ENCODE measurements at regions not wholly inside any gene's neighbourhood (a gene's known extent, or its start where the extent isn't known, plus 50 kb on each side); places are given as distances from the start of the nearest gene placed in this dataset.

DNA sequence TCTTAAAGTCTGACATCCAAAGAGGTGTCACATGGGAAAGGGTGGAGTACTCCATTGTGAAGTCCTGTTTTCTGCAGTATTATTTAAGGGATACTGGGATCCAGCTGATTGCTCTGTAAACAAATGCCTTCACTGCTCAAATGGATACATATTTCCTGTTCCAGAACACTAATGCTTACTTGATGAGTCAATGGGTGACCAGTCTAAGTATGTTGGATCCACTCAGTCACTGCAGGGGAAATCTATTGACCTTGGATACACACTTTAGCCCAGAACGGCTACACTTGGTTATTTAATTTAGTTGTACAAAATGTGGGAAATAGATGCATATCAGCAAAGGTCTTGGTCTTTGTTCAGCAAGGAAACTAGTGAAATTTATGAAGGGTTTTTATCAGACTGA is 261.4 kb downstream of the MAP2K4 start:
- intact Hi-C loops (cut with DNase I): no loop called here
- Histone ChIP-seq H3K27me3 (no peaks in the 10 kb centered on the region), H3K9me3 (no peaks in the 10 kb centered on the region), H3K36me3 (no peaks in the 10 kb centered on the region), H3K4me3 (no peak overlapping the region), H3K27ac (no peak overlapping the region), H3K4me1 (no peaks in the 10 kb centered on the region)
- DNase-seq (ENCODE audit: extremely low spot score in 2 of 2): no peak
- TF ChIP-seq, protein P1, sequence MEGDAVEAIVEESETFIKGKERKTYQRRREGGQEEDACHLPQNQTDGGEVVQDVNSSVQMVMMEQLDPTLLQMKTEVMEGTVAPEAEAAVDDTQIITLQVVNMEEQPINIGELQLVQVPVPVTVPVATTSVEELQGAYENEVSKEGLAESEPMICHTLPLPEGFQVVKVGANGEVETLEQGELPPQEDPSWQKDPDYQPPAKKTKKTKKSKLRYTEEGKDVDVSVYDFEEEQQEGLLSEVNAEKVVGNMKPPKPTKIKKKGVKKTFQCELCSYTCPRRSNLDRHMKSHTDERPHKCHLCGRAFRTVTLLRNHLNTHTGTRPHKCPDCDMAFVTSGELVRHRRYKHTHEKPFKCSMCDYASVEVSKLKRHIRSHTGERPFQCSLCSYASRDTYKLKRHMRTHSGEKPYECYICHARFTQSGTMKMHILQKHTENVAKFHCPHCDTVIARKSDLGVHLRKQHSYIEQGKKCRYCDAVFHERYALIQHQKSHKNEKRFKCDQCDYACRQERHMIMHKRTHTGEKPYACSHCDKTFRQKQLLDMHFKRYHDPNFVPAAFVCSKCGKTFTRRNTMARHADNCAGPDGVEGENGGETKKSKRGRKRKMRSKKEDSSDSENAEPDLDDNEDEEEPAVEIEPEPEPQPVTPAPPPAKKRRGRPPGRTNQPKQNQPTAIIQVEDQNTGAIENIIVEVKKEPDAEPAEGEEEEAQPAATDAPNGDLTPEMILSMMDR (IDR thresholded peaks at IDR 0.05): no peak
- TF ChIP-seq POLR2AphosphoS5 (IDR thresholded peaks at IDR 0.05; ENCODE audit: insufficient read depth in 1 of 2, low read depth in 1 of 2) (no peak), POLR2A (IDR thresholded peaks at IDR 0.05) (no peak)

DNA sequence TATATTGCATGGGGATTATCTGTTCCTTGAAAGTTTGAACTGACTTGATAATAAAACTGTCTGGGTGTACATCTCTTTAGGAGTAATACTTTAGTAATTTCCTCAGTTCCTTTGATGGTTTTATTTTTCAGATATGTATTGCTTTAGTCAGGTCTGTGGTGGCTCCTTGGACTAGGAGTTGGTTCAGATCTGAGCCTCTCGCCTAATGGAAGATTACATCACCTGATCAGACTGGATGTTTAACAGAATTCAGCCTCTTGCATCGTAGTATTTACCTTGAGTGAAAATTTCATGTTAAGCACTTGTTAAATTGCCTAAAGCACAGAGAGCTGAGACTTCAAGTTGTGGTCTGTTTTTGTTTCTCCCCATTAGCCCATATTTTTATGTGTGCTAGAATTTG is 267.3 kb downstream of the MAP2K4 start:
- H3K9me3 ChIP-seq: no peaks in the 10 kb centered on the region

DNA sequence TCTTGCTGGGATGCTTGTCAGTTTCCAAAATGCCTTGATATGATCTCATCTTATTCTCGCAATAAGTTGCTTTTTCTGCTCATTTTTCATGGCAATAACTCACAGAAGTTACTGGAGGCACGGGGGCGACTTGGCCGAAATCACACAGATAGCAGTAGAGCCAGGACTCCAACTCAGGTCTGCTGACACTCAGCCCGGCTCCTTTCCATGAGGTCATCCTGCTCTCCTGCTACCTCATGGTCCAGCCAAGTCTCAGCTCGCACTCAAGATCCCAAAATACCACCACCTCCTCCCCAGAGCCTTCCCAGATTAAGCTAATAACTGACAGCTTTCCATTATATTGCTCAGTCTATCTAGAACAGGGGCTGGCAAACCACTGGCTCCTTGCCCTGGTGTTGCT is 269.5 kb downstream of the MAP2K4 start:
- no peak overlapping the region for H3K27ac ChIP-seq
- intact Hi-C loops (cut with DNase I): no loop called here
- H3K27me3 ChIP-seq: no peaks in the 10 kb centered on the region
- TF ChIP-seq, protein P1 (IDR thresholded peaks at IDR 0.05): no peak
- TF ChIP-seq POLR2AphosphoS5 (IDR thresholded peaks at IDR 0.05; ENCODE audit: insufficient read depth in 1 of 2, low read depth in 1 of 2): no peak
- TF ChIP-seq POLR2A (IDR thresholded peaks at IDR 0.05): no peak
- no peak for DNase-seq (ENCODE audit: extremely low spot score in 2 of 2)
- no peaks in the 10 kb centered on the region for H3K9me3 ChIP-seq
- no peaks in the 10 kb centered on the region for H3K4me1 ChIP-seq
- H3K36me3 ChIP-seq: no peaks in the 10 kb centered on the region
- no peak overlapping the region for H3K4me3 ChIP-seq

More for the DNA sequence above, 267.3 kb downstream of the MAP2K4 start:
- TF ChIP-seq POLR2AphosphoS5 (IDR thresholded peaks at IDR 0.05; ENCODE audit: insufficient read depth in 1 of 2, low read depth in 1 of 2) (no peak), POLR2A (IDR thresholded peaks at IDR 0.05) (no peak)
- TF ChIP-seq, protein P1 (IDR thresholded peaks at IDR 0.05): no peak
- Histone ChIP-seq H3K27me3 (no peaks in the 10 kb centered on the region), H3K4me3 (no peak overlapping the region), H3K4me1 (no peaks in the 10 kb centered on the region), H3K27ac (no peak overlapping the region), H3K36me3 (no peaks in the 10 kb centered on the region)
- DNase-seq (ENCODE audit: extremely low spot score in 2 of 2): no peak
- intact Hi-C loops (cut with DNase I): no loop called here

DNA sequence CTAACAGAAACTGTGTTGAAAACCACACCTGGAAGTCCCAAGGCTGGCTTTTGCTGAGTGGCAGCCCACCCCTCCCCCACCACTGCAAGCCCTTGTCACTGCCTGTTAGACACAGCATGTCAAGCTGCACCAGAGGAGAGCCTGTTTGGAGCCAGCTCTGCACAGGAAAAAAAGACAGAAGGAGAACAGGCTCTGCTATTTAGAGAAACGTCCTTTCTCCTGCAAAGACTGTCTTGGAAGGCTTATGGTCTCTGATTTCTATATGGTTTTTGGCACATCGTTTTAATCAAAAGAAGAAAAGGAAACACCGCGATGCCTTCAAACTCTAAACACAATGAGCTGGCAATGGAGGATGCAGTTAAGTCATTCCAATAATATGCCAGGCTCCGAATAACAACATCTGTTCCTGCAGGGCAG is 275.5 kb downstream of the MAP2K4 start:
- Histone ChIP-seq H3K27me3 (no peaks in the 10 kb centered on the region), H3K9me3 (no peaks in the 10 kb centered on the region), H3K4me1 (no peaks in the 10 kb centered on the region), H3K4me3 (no peak overlapping the region), H3K36me3 (no peaks in the 10 kb centered on the region), H3K27ac (no peak overlapping the region)
- no peak for DNase-seq (ENCODE audit: extremely low spot score in 2 of 2)
- TF ChIP-seq, protein P1 (IDR thresholded peaks at IDR 0.05): no peak
- TF ChIP-seq POLR2A (IDR thresholded peaks at IDR 0.05) (no peak), POLR2AphosphoS5 (IDR thresholded peaks at IDR 0.05; ENCODE audit: insufficient read depth in 1 of 2, low read depth in 1 of 2) (no peak)
- intact Hi-C loops (cut with DNase I): no loop called here

DNA sequence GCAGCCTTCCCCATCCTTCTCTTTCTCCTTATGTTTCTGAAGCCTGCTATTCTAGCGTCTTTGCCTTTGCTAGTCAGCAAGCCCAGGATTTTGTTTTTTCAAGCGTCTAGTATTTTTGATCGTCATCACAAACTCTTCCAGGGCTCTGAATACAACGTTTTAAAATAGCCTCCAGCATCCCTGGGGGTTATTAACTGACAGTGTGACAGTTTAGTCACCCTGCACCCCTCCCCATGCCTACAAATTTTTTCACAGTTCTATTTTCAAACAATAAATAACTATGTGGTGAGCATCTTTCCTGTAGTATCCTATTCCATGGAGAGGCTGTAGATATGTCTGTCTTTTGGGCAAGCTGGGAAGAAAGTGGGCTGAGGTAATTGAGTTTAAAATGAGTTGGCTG is 280.9 kb downstream of the MAP2K4 start:
- H3K27me3 ChIP-seq: no peaks in the 10 kb centered on the region
- no peak overlapping the region for H3K27ac ChIP-seq
- intact Hi-C loops (cut with DNase I): no loop called here
- no peaks in the 10 kb centered on the region for H3K36me3 ChIP-seq
- H3K4me3 ChIP-seq: no peak overlapping the region
- DNase-seq (ENCODE audit: extremely low spot score in 2 of 2): no peak
- TF ChIP-seq, protein P1 (IDR thresholded peaks at IDR 0.05): no peak
- TF ChIP-seq POLR2AphosphoS5 (IDR thresholded peaks at IDR 0.05; ENCODE audit: insufficient read depth in 1 of 2, low read depth in 1 of 2): no peak
- TF ChIP-seq POLR2A (IDR thresholded peaks at IDR 0.05): no peak
- no peaks in the 10 kb centered on the region for H3K4me1 ChIP-seq
- no peaks in the 10 kb centered on the region for H3K9me3 ChIP-seq
